ENCODE measurements at regions not wholly inside any gene's neighbourhood (a gene's known extent, or its start where the extent isn't known, plus 50 kb on each side); places are given as distances from the start of the nearest gene placed in this dataset.

GRCh38 chr5:66408576-66408975, 187.6 kb upstream of the MAST4 start:
- TF ChIP-seq, protein P1, sequence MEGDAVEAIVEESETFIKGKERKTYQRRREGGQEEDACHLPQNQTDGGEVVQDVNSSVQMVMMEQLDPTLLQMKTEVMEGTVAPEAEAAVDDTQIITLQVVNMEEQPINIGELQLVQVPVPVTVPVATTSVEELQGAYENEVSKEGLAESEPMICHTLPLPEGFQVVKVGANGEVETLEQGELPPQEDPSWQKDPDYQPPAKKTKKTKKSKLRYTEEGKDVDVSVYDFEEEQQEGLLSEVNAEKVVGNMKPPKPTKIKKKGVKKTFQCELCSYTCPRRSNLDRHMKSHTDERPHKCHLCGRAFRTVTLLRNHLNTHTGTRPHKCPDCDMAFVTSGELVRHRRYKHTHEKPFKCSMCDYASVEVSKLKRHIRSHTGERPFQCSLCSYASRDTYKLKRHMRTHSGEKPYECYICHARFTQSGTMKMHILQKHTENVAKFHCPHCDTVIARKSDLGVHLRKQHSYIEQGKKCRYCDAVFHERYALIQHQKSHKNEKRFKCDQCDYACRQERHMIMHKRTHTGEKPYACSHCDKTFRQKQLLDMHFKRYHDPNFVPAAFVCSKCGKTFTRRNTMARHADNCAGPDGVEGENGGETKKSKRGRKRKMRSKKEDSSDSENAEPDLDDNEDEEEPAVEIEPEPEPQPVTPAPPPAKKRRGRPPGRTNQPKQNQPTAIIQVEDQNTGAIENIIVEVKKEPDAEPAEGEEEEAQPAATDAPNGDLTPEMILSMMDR (IDR thresholded peaks at IDR 0.05): no peak
- TF ChIP-seq GABPA (IDR thresholded peaks at IDR 0.05; ENCODE audit: low read depth) (no peak), RAD21 (IDR thresholded peaks at IDR 0.05; ENCODE audit: low read length) (no peak), POLR2AphosphoS5 (IDR thresholded peaks at IDR 0.05; ENCODE audit: low read depth, low read length) (no peak), EZH2phosphoT487 (IDR thresholded peaks at IDR 0.05; ENCODE audit: borderline replicate concordance, low read depth) (no peak), GATA2 (CRISPR knock-in tag; IDR thresholded peaks at IDR 0.05) (no peak), SMC3 (IDR thresholded peaks at IDR 0.05; ENCODE audit: low read depth, low read length) (no peak), MXI1 (IDR thresholded peaks at IDR 0.05; ENCODE audit: low read depth, low read length) (no peak), JUND (IDR thresholded peaks at IDR 0.05) (no peak), CHD2 (IDR thresholded peaks at IDR 0.05; ENCODE audit: low read length, partially characterized antibody) (no peak), YY1 (IDR thresholded peaks at IDR 0.05; ENCODE audit: low read depth) (no peak), RXRA (IDR thresholded peaks at IDR 0.05; ENCODE audit: borderline replicate concordance, low read depth) (no peak)
- TF ChIP-seq, protein P2, sequence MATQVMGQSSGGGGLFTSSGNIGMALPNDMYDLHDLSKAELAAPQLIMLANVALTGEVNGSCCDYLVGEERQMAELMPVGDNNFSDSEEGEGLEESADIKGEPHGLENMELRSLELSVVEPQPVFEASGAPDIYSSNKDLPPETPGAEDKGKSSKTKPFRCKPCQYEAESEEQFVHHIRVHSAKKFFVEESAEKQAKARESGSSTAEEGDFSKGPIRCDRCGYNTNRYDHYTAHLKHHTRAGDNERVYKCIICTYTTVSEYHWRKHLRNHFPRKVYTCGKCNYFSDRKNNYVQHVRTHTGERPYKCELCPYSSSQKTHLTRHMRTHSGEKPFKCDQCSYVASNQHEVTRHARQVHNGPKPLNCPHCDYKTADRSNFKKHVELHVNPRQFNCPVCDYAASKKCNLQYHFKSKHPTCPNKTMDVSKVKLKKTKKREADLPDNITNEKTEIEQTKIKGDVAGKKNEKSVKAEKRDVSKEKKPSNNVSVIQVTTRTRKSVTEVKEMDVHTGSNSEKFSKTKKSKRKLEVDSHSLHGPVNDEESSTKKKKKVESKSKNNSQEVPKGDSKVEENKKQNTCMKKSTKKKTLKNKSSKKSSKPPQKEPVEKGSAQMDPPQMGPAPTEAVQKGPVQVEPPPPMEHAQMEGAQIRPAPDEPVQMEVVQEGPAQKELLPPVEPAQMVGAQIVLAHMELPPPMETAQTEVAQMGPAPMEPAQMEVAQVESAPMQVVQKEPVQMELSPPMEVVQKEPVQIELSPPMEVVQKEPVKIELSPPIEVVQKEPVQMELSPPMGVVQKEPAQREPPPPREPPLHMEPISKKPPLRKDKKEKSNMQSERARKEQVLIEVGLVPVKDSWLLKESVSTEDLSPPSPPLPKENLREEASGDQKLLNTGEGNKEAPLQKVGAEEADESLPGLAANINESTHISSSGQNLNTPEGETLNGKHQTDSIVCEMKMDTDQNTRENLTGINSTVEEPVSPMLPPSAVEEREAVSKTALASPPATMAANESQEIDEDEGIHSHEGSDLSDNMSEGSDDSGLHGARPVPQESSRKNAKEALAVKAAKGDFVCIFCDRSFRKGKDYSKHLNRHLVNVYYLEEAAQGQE (IDR thresholded peaks at IDR 0.05; ENCODE audit: low read depth, low read length): no peak
- TF ChIP-seq, protein P3, sequence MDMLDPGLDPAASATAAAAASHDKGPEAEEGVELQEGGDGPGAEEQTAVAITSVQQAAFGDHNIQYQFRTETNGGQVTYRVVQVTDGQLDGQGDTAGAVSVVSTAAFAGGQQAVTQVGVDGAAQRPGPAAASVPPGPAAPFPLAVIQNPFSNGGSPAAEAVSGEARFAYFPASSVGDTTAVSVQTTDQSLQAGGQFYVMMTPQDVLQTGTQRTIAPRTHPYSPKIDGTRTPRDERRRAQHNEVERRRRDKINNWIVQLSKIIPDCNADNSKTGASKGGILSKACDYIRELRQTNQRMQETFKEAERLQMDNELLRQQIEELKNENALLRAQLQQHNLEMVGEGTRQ (IDR thresholded peaks at IDR 0.05; ENCODE audit: borderline replicate concordance, low read depth, low read length): no peak
